ENCODE measurements at regions not wholly inside any gene's neighbourhood (a gene's known extent, or its start where the extent isn't known, plus 50 kb on each side); places are given as distances from the start of the nearest gene placed in this dataset.

DNA sequence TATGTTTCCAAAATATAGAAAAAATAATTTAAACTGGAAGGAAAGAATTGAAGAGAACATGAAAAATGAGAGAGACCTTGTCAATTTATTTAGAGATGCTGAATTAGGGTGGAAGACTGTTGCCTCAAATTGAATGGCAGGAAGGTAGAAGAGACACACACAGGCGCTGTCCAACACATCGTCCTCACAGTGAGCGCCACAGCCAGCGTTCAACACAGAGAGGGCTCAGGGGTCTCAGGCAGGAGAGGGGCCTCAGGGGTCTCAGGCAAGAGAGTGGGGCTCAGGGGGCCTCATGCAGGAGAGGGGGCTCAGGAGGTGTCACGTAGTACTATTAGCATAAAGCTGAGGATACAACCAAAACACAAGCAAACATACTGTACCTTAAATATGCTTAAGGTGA lies 65.7 kb downstream of the TMEM18 start:
- no peak for DNase-seq (ENCODE audit: low spot score)

DNA sequence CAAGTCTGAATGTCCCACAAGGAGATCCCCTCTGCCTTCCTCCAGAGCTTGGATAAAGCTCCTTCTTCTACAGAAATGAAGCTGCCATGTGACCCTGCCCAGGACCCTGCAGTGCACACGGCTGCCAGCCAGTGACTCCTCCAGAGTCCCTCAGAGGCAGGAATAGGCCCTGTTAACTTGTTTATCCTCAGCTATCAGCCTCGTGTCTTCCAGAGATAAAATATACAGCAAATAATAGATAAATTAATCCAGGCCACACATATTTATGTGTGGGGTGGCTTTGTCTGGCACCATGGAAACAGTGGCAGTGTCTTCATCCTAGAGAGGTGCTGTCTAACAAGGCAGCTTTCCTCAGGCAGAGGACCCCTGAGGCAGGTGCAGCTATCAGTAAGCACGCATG lies 66.7 kb downstream of the TMEM18 start:
- no peak for DNase-seq (ENCODE audit: low spot score)

DNA sequence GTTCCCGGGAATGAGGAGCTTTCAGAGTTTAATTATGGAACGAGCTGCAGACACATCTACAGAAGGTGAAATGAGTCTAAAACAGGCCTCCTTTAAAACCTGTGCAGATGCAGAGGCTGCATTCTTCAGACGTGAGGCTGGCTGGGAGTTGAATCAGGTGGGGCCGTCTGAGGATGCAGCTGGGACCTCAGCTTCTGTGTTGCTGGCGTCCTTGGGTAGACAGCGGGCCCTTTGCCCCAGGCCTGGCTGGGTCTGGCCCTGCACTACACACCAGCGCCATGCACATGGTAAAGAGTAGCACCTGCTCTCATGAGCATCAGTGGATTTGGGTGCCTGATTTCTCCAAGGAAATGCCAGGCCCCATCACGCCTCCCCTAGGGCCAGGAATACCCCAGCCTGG lies 67.3 kb downstream of the TMEM18 start:
- DNase-seq (ENCODE audit: low spot score): no peak

DNA sequence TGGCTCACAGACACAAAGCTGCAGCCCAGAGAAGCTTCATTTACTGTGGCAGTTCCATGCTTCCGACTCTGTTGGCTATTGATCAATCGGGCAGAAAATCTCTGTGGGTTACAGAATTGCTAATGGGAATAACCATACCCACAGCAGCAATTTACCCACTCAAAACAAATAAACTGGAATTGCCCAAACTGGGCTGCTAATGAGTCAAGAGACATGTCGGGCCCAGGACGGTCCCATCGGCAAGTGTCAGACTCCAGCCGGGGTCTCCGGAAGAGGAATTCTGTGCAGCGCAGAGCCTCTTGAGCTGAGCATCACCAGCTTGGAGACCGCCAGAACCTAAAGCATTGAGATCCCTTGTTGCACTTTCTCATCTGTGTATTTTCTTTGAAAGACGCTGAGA lies 67.8 kb downstream of the TMEM18 start:
- DNase-seq (ENCODE audit: low spot score): no peak

DNA sequence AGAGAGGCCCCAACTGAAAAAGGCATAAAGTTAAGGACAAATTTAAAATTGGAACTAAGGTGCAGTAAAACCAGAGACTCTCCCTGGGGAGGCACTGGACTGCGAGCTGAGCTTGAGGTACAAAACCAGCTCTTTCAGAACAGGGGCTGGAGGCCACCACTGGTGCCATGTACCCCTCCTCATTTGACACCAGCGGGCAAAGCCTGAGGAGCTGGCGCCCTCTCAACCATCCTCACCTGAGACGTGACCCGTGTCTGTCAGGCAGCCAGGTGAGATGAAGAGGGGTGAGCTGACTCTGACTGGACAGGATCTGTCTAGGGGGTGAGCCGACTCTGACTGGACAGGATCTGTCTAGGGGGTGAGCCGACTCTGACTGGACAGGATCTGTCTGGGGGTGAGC lies 68.5 kb downstream of the TMEM18 start:
- DNase-seq (ENCODE audit: low spot score): no peak

DNA sequence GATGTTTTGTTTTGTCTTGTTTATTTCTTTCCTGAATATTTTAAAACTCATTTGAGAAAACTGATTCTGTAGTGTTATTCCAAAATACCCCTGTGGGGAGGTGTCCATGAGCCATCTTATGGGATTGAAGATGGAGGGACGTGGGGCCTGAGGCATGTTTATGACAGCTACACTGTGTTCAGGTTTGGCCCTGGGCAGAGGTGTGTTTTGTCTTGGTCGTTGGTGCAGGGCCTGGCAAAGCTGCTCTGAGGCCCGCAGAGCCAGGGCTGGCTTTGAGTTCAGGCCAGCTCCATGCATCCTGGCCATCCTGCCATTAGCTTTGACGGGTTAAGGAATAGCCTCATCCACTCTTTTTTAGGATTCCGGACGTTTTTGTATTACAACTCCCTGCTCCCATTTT lies 68.9 kb downstream of the TMEM18 start:
- no peak for DNase-seq (ENCODE audit: low spot score)

DNA sequence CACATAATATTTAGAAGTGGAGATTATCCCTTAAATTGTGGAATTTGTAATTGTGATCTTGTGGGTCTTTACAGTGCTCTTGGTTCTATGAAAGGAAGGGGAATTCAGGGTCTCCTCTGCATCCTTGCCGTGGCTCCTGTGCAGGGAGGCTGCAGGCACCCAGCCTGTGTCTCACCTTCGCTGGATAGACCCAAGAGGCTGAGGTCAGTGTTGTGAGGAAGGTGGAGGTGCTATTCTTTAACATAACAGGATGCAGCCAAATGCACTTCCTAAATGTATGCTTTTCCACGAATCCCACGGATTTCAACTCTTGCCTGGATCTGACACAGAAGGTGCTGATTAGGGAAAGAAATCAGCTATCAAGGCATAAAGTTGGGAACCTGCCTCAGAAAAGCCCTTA lies 69.5 kb downstream of the TMEM18 start:
- DNase-seq (ENCODE audit: low spot score): no peak

DNA sequence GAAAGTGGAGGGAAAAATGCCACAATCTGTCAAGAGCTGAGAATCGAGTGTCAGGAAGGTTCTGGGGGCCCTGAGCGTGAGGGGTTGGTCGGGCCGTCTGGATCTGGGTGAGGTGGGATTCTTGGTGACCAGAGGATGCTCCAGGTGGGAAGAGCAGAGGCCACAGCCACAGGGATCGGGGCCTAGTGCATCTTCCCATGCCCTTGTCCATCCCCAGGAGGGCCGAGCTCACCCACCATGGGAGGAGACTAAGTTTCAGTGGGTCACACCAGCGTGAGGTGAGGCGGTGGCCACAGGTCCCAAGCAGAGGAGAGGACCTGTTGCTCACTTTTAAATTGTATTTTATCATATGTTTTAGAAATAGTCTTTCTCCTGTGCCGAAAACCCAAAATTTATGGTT lies 70.0 kb downstream of the TMEM18 start:
- DNase-seq (ENCODE audit: low spot score): no peak

DNA sequence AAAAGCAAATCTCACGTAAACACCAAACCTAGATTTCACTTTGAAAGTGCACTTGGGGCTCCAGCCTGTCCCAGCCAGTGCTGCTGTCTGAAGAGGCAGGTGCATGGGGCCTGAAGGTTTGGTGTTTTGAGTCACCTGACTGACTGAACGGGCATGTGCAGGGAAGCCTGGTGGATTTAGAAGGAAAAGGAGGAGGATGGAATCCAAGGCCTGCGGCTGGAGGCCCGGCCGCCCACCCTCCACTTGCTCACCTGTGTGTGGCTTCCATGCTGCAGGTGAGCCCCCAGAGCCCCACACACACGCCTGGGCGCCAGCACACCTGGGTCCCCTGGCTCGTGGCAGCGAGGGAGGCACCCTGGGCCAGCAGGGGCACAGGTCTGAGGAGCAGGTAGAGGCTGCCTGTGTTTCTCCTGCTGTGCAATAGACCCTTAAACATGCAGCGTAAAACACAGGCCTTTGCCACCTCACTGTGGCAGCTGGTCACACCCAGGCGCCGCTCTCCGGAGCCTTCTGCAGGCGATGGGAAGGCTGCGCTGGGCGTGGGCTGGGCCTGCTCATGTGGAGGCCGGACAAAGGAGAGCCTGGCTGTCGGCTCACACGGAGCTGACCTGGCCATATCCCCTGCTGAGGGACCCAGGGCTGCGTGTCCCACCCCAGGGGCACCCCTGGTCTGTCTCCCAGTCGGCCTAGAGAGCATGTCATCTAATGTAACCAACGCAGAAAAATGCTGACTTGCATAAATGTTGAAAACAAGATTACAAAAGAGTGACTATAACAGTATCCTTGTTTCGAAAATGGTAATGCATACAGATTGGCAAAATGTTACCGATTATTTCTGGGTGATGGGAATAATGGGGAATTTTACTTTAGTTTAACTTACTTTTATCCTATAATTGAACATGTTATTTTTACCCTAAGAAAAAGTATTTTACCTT lies 71.3 kb downstream of the TMEM18 start:
- no peak for DNase-seq (ENCODE audit: low spot score)

DNA sequence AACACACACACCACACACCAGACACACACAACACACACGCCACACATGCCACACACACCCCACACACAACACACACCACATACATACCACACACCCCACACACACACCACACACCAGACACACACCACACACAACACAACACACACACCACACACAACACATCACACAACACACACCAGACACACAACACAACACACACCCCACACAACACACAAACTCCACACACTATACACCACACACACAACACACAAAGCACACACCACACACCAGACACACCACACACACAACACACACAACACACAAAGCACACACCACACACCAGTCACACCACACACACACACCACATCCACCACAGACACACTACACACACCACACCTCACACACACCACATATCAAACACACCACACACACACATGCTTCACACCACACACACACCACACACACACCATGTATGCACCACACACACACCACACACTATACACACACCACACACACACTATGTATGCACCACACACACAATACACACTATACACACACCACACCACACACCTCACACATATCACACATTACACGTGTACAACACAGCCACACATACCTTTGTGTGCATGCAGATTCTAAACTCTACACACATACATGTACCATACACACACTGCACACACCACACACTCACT lies 72.2 kb downstream of the TMEM18 start:
- DNase-seq (ENCODE audit: low spot score): no peak

DNA sequence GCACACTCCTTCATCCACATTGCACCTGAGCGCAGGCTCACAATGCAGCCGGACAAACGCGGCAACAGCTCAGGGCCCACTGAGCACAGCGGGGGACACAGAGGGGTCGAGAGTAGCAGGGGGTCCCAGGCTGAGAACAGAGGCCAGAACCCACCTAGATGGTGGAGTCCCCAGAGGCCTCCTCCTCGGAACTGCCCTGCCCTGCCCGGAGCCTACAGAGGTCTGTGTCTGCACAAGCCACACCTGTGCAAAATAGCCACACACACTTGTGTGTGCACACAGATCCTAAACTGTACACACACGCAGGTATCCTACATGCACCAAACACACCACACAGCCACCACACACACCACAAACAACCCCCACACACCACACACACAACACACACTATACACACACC lies 72.8 kb downstream of the TMEM18 start:
- DNase-seq (ENCODE audit: low spot score): no peak

DNA sequence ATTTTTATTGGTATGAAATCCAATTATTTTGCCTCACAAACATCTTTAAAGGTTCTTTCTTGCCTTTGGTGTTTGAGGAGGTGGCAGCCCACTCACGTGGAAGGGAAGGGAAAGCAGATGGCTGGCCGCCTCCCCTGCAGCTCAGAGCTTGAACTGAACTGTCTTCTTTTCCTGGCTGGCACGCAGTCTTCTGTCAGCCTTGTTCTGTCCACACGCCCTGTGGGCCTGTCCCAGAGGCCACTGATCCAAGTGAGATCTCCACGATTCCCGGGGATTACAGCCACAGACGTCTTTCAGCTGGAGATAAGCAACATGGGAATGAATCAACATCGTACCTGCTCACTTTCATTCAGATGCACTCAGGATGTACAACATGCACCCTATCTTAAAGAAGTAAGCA lies 73.3 kb downstream of the TMEM18 start:
- no peak for DNase-seq (ENCODE audit: low spot score)

DNA sequence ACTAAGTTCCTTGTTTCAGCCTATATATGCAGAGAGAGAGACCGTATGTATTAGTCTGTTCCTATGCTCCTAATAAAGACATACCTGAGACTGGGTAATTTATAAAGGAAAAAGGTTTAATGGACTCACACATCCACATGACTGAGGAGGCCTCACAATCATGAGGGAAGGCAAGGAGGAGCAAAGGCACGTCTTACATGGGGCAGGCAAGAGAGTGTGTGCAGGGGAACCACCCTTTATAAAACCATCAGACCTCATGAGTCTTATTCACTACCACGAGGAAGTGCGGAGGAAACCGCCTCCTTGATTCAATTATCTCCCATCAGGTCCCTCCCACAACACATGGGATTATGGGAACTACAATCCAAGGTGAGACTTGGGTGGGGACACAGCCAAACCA lies 73.8 kb downstream of the TMEM18 start:
- DNase-seq (ENCODE audit: low spot score): no peak

DNA sequence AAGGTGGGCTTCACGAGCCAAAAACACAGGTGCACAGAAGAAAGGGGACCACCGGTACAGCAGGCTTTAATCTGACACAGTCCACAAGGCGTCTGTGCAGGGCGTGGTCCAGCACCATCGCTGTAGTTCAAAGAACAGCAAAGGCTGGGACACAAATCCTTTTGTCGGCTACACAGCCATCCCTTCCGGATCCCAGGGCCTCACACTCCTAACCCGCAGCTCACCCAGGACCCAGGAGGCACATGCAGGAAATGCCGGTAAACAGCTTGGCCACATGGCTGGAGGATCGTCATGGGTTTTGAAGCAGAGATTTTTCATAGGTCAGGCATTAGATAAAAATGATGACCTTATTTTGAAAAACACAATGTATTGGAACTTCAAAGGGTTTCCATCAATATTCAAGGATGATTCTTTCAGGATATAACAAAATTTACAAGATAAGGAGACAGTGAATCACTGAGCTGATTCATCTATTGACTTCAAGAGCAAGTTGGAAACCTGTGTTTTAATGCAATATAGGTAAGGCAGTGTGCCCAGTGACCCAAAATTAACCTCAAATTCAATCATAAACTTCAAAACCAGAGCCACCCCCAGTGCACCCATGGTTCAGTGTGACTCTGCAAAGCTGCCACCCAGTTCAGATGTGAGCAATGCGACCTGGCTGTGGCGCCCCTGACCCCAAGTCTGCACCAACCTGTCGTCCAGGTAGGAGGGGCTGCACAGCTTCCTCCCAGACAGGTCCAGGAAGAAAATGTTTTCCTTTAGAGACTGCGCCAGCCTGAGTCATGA lies 74.4 kb downstream of the TMEM18 start:
- peak; percentile 10 for DNase-seq (ENCODE audit: low spot score)

DNA sequence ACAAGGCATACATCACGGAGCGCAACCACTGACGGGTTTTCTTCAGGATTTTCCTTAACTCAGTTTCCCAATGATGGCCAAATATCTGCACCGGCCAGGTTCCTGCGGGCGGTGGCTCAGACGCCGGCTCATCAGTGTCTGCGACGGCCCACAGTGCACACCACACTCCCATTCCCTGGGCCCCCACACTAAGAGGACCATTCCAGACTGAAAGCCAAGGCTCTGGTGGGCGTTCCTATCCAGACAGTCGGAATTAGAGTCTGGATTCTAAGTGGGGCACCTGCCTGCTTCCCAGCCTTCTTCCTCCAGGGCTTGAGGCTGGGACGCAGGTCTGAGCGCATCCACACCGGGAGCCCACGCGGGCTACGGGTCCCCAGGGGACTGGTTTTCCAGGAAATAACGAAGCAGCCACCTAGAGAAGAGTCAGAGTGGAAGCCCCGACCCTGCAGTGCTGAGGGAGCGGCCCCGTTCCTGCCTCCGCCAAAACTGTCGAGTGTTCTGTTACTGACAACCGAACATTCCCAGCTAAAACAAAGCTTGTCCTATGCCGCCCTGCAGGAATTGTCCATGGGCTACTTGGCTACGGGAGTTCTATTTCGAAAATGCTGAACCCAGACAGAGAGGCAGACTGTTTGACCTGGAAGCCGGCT lies 75.3 kb downstream of the TMEM18 start:
- DNase-seq (ENCODE audit: low spot score): no peak

DNA sequence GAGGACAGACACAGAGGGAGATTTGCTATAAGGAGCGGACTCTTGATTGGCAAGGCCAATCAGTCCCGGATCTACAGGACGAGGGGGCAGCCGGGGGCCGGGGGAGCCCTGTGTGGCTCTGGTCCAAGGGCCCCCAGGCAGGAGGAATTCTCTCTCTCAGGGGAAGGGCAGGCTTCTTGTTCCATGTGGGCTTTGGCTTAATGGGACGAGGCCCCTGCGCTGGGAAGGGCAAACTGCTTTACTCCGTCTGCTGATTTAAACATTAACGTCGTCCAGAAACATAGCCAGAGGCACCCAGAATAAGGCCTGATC lies 75.9 kb downstream of the TMEM18 start:
- no peak for DNase-seq (ENCODE audit: low spot score)

DNA sequence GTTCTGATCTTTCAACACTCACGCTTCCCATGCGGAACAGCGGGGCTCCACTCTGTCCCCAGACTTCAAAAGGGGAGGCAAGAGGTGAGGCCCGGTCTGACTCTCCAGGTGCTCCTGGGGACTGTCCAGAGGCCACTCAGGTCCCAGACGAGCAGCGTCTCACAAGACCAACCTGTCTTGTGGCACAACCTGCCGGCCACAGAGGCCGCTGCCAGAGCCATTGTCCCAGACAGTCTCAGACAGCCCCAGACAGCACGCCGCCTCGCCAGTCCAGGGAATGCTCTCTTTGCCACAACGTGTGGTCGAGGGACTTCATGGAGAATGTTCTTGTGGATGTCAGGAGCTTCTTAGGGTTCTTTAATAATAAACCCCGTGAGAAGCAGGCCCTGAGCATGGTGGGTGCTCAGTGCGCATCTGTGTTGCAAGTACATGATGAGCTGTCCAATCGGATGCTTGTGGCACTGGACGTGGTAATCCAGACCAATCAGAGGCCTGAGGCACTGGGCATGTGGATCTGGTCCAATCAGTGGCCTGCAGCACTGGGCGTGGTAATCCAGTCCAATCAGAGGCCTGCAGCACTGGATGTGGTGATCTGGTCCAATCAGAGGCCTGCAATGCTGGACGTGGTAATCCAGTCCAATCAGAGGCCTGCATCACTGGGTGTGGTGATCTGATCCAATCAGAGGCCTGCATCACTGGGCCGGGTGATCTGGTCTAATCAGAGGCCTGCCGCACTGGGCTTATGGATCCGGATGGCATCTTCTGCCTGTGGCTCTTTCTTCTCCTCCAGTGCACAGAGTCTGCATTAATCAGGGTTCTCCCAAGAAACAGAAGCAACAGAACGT lies 76.4 kb downstream of the TMEM18 start:
- DNase-seq (ENCODE audit: low spot score): no peak

DNA sequence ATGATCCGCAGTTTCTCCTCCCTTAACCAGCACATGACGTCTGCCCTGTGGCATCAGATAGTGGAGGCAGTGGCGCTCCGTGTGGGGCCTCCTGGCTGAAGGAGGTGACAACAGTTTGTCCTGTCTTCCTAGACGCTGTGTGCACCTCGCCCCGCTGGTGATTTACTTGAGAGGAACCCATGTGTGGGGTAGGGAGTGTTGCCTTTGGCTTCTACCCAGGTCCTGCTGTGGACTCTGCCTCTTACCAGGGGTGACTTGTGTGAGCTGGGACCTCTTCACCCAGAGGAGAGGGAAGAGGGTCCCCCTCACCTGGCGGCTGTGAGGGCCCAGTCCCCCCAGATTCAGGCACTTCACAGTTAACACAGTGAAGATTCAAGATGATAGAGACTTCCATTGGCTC lies 77.6 kb downstream of the TMEM18 start:
- no peak for DNase-seq (ENCODE audit: low spot score)

DNA sequence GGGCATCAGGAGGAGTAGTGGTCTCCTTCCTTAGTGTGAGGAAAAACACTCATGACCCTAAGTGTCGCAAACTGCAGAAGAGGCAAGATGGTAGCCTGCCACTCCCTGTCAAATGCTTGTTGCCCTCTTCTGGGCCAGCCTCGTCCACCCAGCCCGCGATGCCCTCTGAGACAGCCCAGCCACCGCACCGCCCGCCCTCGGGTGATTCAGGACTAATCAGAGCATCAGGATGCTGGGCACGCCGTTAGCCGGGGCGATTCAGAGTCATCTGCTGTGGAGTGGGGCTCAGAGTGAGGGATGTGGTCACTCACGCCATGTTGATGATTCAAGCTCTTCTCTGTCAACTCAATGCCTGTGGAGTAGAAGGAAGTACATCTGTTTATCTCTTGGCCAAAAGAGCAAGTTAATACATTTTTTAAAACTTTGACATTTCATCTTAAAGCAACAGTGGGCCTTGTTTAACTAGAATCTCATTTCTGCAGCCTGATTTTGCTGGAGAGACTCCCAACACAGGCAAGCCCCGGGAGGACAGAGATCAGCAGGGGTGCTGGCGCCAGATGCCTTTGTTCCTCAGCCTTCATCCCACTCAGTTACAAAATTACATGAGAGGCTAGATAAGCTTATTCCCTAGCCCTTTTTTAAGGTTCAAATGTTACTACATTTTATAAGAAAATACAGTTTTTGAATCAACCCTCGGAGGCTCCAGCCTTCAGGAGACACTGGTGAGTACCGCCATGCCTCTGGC lies 79.0 kb downstream of the TMEM18 start:
- no peak for DNase-seq (ENCODE audit: low spot score)

DNA sequence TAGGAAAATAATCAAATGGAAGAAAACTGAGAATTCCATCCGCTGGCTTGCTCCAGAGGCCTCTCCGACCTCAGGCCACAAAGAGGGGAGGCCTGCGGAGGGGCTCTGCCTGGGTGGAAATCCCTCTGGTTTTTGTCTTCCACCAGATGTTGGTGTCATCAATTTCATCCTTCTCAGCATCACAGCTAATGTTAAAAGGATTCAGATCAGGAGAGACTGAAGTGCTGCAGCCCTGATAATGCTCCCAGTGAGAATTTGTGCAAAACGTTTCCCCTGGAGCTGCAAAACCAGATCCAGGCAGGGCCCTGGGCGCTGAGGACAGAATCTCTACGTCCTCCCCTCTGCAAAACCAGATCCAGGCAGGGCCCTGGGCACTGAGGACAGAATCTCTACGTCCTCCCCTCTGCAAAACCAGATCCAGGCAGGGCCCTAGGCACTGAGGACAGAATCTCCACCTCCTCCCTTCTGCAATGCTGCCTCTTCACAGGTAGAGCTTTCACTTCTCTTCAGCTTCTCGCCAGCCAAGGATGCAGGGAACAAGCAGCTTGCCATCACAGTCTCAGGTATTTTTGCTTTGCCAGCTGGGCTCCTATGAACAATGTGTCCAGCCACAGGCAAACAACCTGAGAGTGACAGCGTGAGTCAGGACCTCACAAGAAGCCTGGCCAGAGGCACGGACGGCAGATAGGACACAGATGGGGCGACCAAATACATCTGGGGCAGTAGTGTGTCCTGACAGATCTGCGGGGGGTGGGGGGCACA lies 81.2 kb downstream of the TMEM18 start:
- DNase-seq (ENCODE audit: low spot score): no peak
